Brain microvascular endothelial cell (primary cell): ENCODE measurements at regions not wholly inside any gene's neighbourhood (a gene's known extent, or its start where the extent isn't known, plus 50 kb on each side); places are given as distances from the start of the nearest gene placed in this dataset.
"Not testable (repeated sequence)": the region's sequence is repeated elsewhere in the genome, so short reads cannot be mapped to it uniquely, and the experiment has no call there.

Source experiments
- DNase-seq: peaks from one replicate; pipeline ENCODE4 v3.0.0-alpha.2; 2020
- H3K27ac ChIP-seq: fragments of 250-450 bp; sonication (Bioruptor Pico); 2 replicates; pipeline ENCODE4 v1.5.1; 2020; ENCODE audit warnings: mild to moderate bottlenecking, moderate library complexity
- H3K27me3 ChIP-seq: fragments of 250-450 bp; sonication (Bioruptor Pico); replicated peaks from 2 replicates; pipeline ENCODE4 v1.5.1; 2020; ENCODE audit warnings: mild to moderate bottlenecking
- H3K36me3 ChIP-seq: fragments of 250-450 bp; sonication (Bioruptor Pico); replicated peaks from 2 replicates; pipeline ENCODE4 v1.5.1; 2020; ENCODE audit warnings: mild to moderate bottlenecking
- H3K4me3 ChIP-seq: 2 replicates; pipeline ENCODE4 v1.5.1; 2011; ENCODE audit warnings: low read depth, mild to moderate bottlenecking, control low read depth, low read length, moderate library complexity
- CTCF ChIP-seq: IDR thresholded peaks from 2 replicates; pipeline ENCODE4 v1.5.1; 2011; ENCODE audit warnings: low read depth, mild to moderate bottlenecking, moderate library complexity, low read length, control low read depth, inconsistent platforms; ENCODE audit errors: missing control alignments
- in situ Hi-C: cut with HindIII; loops from 2 replicates; pipeline ENCODE4 v1.10.0; 2017; ENCODE audit warnings: low sequenced_read_pairs, low pct_ligation_motif_present

- no peak for DNase-seq
Observed at GRCh38 chr20:55132523-55132922, 657.1 kb downstream of the DOK5 start.

GRCh38 chr20:55117577-55117976 lies 642.2 kb downstream of the DOK5 start:
- H3K27me3 ChIP-seq, H3K36me3 ChIP-seq, in situ Hi-C loops, H3K27ac ChIP-seq, H3K4me3 ChIP-seq, DNase-seq: not testable (repeated sequence)

More at GRCh38 chr20:55132523-55132922, 657.1 kb downstream of the DOK5 start:
- in situ Hi-C loops = no loop called here
- Histone ChIP-seq H3K36me3 (no peaks in the 10 kb centered on the region), H3K4me3 (no peak overlapping the region), H3K27ac (no peak overlapping the region), H3K27me3 (no peaks in the 10 kb centered on the region)
- no peak for TF ChIP-seq CTCF

GRCh38 chr20:55116598-55116997 lies 641.2 kb downstream of the DOK5 start:
- no peak for DNase-seq
- no peak overlapping the region for H3K4me3 ChIP-seq
- H3K27ac ChIP-seq = no peak overlapping the region
- H3K36me3 ChIP-seq = no peaks in the 10 kb centered on the region
- in situ Hi-C loops = no loop called here
- H3K27me3 ChIP-seq = no peaks in the 10 kb centered on the region
- TF ChIP-seq CTCF = no peak

GRCh38 chr20:55103188-55103587 lies 627.8 kb downstream of the DOK5 start:
- H3K4me3 ChIP-seq = no peak overlapping the region
- H3K36me3 ChIP-seq = no peaks in the 10 kb centered on the region
- H3K27ac ChIP-seq = no peak overlapping the region
- H3K27me3 ChIP-seq = no peaks in the 10 kb centered on the region
- no peak for TF ChIP-seq CTCF
- DNase-seq = no peak
- in situ Hi-C loops = no loop called here

- Histone ChIP-seq H3K27ac (no peak overlapping the region), H3K36me3 (no peaks in the 10 kb centered on the region), H3K27me3 (no peaks in the 10 kb centered on the region), H3K4me3 (no peak overlapping the region)
- in situ Hi-C loops = no loop called here
- no peak for TF ChIP-seq CTCF
- no peak for DNase-seq
Observed at GRCh38 chr20:55099251-55099650, 623.9 kb downstream of the DOK5 start.

GRCh38 chr20:55097621-55098020 lies 622.2 kb downstream of the DOK5 start:
- no peak overlapping the region for H3K27ac ChIP-seq
- no peak overlapping the region for H3K4me3 ChIP-seq
- no peaks in the 10 kb centered on the region for H3K27me3 ChIP-seq
- no peaks in the 10 kb centered on the region for H3K36me3 ChIP-seq
- in situ Hi-C loops = no loop called here
- no peak for DNase-seq
- no peak for TF ChIP-seq CTCF
